ENCODE measurements at regions not wholly inside any gene's neighbourhood (a gene's known extent, or its start where the extent isn't known, plus 50 kb on each side); places are given as distances from the start of the nearest gene placed in this dataset.

GRCh38 chr3:153952091-153952490 is 169.1 kb upstream of the ARHGEF26 start:
- TF ChIP-seq CTCF (IDR thresholded peaks at IDR 0.05): no peak
- no peak for TF ChIP-seq POLR2A (IDR thresholded peaks at IDR 0.05)

All from body of pancreas (tissue), 4 donors.